WTC11 (cell line): ENCODE measurements at regions not wholly inside any gene's neighbourhood (a gene's known extent, or its start where the extent isn't known, plus 50 kb on each side); places are given as distances from the start of the nearest gene placed in this dataset.

ENCODE experiments used
- GTF2I ChIP-seq: fragments of 250-450 bp; sonication (Bioruptor Pico); conservative IDR thresholded peaks from 2 replicates; pipeline ENCODE4 v1.4.0; 2021; ENCODE audit warnings: mild to moderate bottlenecking
- KAT7 ChIP-seq: sonication (generic); formaldehyde crosslinking; IDR thresholded peaks from 2 replicates; pipeline ENCODE4 v1.8.1; 2023; ENCODE audit warnings: missing genetic modification reagents, mild to moderate bottlenecking, borderline replicate concordance
- MAX ChIP-seq: sonication (generic); formaldehyde crosslinking; IDR thresholded peaks from 2 replicates; pipeline ENCODE4 v1.8.0; 2022; ENCODE audit warnings: mild to moderate bottlenecking, missing genetic modification reagents
- ZNF232 ChIP-seq: sonication (generic); formaldehyde crosslinking; IDR thresholded peaks from 2 replicates; pipeline ENCODE4 v1.8.0; 2022; ENCODE audit warnings: mild to moderate bottlenecking, missing genetic modification reagents
- ZNF416 ChIP-seq: fragments of 250-450 bp; sonication (Bioruptor Pico); IDR thresholded peaks from 2 replicates; pipeline ENCODE4 v1.9.0; 2021; ENCODE audit warnings: mild to moderate bottlenecking, inconsistent platforms
- TF ChIP-seq, protein P1 (sequence below): sonication (generic); formaldehyde crosslinking; IDR thresholded peaks from 2 replicates; pipeline ENCODE4 v1.8.1; 2022; ENCODE audit warnings: mild to moderate bottlenecking, missing genetic modification reagents, moderate library complexity, borderline replicate concordance
- TF ChIP-seq, protein P2 (sequence below): sonication (generic); formaldehyde crosslinking; IDR thresholded peaks from 2 replicates; pipeline ENCODE4 v1.8.1; 2023; ENCODE audit warnings: mild to moderate bottlenecking, missing genetic modification reagents
- TF ChIP-seq, protein P3 (sequence below): sonication (generic); formaldehyde crosslinking; conservative IDR thresholded peaks from 2 replicates; pipeline ENCODE4 v1.8.1; 2023; ENCODE audit warnings: mild to moderate bottlenecking, low read depth, missing genetic modification reagents, moderate library complexity
- TF ChIP-seq, protein P4 (sequence below): fragments of 200-600 bp; IDR thresholded peaks from 2 replicates; pipeline ENCODE4 v1.8.0; 2022; ENCODE audit warnings: antibody characterized with exemption

DNA sequence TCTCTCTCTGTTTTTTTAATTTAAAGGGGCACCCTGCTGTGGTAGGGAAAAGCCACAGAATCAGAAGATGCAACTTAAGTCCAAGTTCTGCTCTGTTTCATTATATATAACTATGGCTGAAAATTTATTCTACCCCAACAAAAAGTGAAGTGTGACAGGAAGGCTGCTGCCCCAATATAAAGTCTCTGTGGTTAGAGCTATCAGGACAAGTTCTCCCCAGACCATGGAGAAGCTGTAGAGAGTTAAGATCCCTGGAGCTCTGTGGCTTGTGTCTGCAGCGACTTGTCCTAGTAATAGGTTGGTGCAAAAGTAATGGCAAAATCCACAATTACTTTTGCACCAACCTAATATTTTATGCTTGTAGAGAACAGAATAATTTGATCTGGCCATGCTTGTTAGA lies 250.9 kb downstream of the PSAT1 start:
- TF ChIP-seq MAX (CRISPR knock-in tag) (no peak), ZNF232 (CRISPR knock-in tag) (no peak), KAT7 (no peak), ZNF416 (CRISPR knock-in tag) (no peak), GTF2I (CRISPR knock-in tag) (no peak)
- TF ChIP-seq, protein P1, sequence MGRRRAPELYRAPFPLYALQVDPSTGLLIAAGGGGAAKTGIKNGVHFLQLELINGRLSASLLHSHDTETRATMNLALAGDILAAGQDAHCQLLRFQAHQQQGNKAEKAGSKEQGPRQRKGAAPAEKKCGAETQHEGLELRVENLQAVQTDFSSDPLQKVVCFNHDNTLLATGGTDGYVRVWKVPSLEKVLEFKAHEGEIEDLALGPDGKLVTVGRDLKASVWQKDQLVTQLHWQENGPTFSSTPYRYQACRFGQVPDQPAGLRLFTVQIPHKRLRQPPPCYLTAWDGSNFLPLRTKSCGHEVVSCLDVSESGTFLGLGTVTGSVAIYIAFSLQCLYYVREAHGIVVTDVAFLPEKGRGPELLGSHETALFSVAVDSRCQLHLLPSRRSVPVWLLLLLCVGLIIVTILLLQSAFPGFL (CRISPR knock-in tag) = no peak
- TF ChIP-seq, protein P2, sequence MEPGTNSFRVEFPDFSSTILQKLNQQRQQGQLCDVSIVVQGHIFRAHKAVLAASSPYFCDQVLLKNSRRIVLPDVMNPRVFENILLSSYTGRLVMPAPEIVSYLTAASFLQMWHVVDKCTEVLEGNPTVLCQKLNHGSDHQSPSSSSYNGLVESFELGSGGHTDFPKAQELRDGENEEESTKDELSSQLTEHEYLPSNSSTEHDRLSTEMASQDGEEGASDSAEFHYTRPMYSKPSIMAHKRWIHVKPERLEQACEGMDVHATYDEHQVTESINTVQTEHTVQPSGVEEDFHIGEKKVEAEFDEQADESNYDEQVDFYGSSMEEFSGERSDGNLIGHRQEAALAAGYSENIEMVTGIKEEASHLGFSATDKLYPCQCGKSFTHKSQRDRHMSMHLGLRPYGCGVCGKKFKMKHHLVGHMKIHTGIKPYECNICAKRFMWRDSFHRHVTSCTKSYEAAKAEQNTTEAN (CRISPR knock-in tag) = no peak
- TF ChIP-seq, protein P3, sequence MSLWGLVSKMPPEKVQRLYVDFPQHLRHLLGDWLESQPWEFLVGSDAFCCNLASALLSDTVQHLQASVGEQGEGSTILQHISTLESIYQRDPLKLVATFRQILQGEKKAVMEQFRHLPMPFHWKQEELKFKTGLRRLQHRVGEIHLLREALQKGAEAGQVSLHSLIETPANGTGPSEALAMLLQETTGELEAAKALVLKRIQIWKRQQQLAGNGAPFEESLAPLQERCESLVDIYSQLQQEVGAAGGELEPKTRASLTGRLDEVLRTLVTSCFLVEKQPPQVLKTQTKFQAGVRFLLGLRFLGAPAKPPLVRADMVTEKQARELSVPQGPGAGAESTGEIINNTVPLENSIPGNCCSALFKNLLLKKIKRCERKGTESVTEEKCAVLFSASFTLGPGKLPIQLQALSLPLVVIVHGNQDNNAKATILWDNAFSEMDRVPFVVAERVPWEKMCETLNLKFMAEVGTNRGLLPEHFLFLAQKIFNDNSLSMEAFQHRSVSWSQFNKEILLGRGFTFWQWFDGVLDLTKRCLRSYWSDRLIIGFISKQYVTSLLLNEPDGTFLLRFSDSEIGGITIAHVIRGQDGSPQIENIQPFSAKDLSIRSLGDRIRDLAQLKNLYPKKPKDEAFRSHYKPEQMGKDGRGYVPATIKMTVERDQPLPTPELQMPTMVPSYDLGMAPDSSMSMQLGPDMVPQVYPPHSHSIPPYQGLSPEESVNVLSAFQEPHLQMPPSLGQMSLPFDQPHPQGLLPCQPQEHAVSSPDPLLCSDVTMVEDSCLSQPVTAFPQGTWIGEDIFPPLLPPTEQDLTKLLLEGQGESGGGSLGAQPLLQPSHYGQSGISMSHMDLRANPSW (CRISPR knock-in tag) = no peak
- TF ChIP-seq, protein P4, sequence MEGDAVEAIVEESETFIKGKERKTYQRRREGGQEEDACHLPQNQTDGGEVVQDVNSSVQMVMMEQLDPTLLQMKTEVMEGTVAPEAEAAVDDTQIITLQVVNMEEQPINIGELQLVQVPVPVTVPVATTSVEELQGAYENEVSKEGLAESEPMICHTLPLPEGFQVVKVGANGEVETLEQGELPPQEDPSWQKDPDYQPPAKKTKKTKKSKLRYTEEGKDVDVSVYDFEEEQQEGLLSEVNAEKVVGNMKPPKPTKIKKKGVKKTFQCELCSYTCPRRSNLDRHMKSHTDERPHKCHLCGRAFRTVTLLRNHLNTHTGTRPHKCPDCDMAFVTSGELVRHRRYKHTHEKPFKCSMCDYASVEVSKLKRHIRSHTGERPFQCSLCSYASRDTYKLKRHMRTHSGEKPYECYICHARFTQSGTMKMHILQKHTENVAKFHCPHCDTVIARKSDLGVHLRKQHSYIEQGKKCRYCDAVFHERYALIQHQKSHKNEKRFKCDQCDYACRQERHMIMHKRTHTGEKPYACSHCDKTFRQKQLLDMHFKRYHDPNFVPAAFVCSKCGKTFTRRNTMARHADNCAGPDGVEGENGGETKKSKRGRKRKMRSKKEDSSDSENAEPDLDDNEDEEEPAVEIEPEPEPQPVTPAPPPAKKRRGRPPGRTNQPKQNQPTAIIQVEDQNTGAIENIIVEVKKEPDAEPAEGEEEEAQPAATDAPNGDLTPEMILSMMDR = no peak
